Breast epithelium (tissue), 3 donors: ENCODE measurements at regions not wholly inside any gene's neighbourhood (a gene's known extent, or its start where the extent isn't known, plus 50 kb on each side); places are given as distances from the start of the nearest gene placed in this dataset.

Experiments
- CTCF ChIP-seq, 3 donors: fragments of 450-650 bp; IDR thresholded peaks; one replicate each; pipeline ENCODE4 v1.5.1; 2016 to 2017; ENCODE audit warnings: antibody characterized with exemption in 3 of 3, mild to moderate bottlenecking in 3 of 3, moderate library complexity in 3 of 3
- POLR2A ChIP-seq: fragments of 450-650 bp; IDR thresholded peaks from one replicate; pipeline ENCODE4 v1.6.1; 2016; ENCODE audit warnings: antibody characterized with exemption, mild to moderate bottlenecking, moderate library complexity

- TF ChIP-seq CTCF (IDR thresholded peaks at IDR 0.05), result no peak
- TF ChIP-seq POLR2A, result no peak
Measured at GRCh38 chr3:176349706-176350105, 847.6 kb downstream of the TBL1XR1 start.
